Mucosa of descending colon (tissue), 3 donors: ENCODE measurements at regions not wholly inside any gene's neighbourhood (a gene's known extent, or its start where the extent isn't known, plus 50 kb on each side); places are given as distances from the start of the nearest gene placed in this dataset.

ENCODE experiments used
- ATAC-seq: fragments of 200-7000 bp; cut with Tn5 transposase; one replicate; pipeline ENCODE4 v1.9.1; 2020; ENCODE audit warnings: mild to moderate bottlenecking, moderate library complexity
- DNase-seq, 3 donors: peaks; one replicate each; pipeline ENCODE4 v3.0.0-alpha.2; 2020
- H3K36me3 ChIP-seq: fragments of 200-600 bp; one replicate; pipeline ENCODE4 v1.8.0; 2021; ENCODE audit warnings: low read depth, mild to moderate bottlenecking
- H3K4me1 ChIP-seq: fragments of 200-600 bp; one replicate; pipeline ENCODE4 v1.8.0; 2021; ENCODE audit warnings: low read depth, mild to moderate bottlenecking
- H3K4me3 ChIP-seq: fragments of 200-600 bp; one replicate; pipeline ENCODE4 v1.8.0; 2021; ENCODE audit warnings: mild to moderate bottlenecking
- H3K9me3 ChIP-seq: fragments of 200-600 bp; one replicate; pipeline ENCODE4 v1.8.0; 2021; ENCODE audit warnings: mild to moderate bottlenecking
- CTCF ChIP-seq: fragments of 200-600 bp; IDR thresholded peaks from one replicate; pipeline ENCODE4 v1.8.0; 2022; ENCODE audit warnings: antibody characterized with exemption, mild to moderate bottlenecking
- intact Hi-C, 2 donors: fragments of 100-400 bp; cut with DNase I in 1 of 2; cut with micrococcal nuclease in 1 of 2; formaldehyde crosslinking; loops; one replicate each; pipeline versions ENCODE4 v1.11.0 to v1.11.1; 2022; cut with DNase I, micrococcal nuclease
- donor health status: DM: no; HTN: no; CAD: no; lungs with moderate emphysema.
- donor health status: DM: no; HTN: no; CAD: no.
- donor health status: DM: no; HTN: yes; CAD: no.

DNA sequence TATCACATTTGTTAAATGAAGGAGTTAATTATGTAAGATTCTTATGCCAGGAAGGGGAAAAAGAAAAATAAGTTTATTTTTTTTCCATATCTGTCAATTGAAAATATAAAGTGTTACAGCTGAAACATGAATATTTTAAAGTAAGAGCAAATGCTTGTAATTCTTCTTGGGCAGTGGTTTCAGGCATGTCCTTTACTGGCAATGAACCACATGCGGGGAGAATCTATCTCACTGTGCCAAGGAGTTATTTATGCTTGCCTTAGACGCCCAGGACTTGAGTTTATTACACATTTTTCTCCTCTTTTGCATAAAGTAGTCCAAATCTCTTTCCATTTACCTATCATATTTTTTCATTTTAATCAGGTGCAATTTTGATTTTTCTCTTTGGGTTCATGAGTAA is 207.8 kb upstream of the NRIP1 start:
- H3K4me1 ChIP-seq: no peaks in the 10 kb centered on the region
- no peaks in the 10 kb centered on the region for H3K9me3 ChIP-seq
- DNase-seq: no peak
- no peak for ATAC-seq
- intact Hi-C loops: no loop called here
- H3K36me3 ChIP-seq: no peaks in the 10 kb centered on the region
- TF ChIP-seq CTCF: no peak
- no peak overlapping the region for H3K4me3 ChIP-seq

DNA sequence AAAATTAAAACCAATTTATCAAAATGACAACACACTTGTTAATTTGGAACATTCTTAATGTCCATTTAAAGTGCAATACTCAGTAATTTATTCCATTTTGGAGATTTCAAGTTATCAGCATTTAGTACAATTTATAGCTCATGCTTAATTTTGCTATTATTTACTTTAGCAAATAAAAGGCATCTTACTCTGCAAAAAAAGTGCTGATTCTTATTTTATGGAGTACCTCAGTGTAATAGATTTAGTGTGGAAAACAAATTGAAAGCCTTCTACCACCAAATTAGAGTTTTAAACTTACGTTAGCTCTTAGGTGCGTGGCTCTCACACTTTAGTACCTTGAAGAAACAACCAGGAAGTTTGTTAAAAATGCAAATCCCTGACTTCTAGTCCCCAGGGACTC is 208.4 kb upstream of the NRIP1 start:
- Histone ChIP-seq H3K36me3 (no peaks in the 10 kb centered on the region), H3K4me1 (no peaks in the 10 kb centered on the region), H3K9me3 (no peaks in the 10 kb centered on the region), H3K4me3 (no peak overlapping the region)
- no peak for ATAC-seq
- no peak for DNase-seq
- TF ChIP-seq CTCF: no peak
- intact Hi-C loops: no loop called here

- Histone ChIP-seq H3K4me3 (no peak overlapping the region), H3K4me1 (no peaks in the 10 kb centered on the region), H3K36me3 (no peaks in the 10 kb centered on the region), H3K9me3 (no peaks in the 10 kb centered on the region)
- no peak for TF ChIP-seq CTCF
- no peak for ATAC-seq
- intact Hi-C loops: no loop called here
- no peak for DNase-seq
Measured at GRCh38 chr21:15274701-15275485, 210.1 kb upstream of the NRIP1 start.

DNA sequence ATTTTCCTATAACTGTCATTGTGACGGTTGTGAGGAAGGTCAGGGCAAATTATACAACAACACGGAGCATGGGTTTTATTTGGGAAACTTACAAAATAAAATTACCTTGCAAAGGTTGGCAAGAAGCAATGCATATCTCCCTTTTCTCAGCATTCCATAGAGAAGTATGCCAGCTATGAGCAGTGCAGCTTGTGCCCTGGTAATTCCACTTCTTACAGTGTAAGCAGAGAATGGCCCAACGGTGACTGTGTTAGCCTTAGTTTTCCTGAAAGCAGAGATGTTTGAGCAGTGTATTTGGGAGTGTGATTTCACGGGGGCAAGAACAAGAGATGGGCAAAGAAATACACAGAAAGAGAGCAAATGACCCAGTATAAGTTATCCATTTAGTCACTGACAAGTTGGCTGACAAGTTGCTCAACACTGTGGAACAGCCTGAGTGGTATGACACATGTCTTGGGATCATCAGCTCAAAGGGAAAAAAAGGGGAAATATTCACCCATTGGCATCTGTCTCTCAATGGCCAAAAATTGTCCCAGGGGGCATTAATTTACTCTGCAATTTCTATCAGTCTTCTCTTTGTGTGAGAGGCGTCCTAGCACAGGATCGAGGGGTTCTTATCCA is 210.9 kb upstream of the NRIP1 start:
- DNase-seq: no peak
- intact Hi-C loops: no loop called here
- H3K36me3 ChIP-seq: no peaks in the 10 kb centered on the region
- TF ChIP-seq CTCF: no peak
- H3K4me1 ChIP-seq: no peaks in the 10 kb centered on the region
- H3K4me3 ChIP-seq: no peak overlapping the region
- no peaks in the 10 kb centered on the region for H3K9me3 ChIP-seq
- ATAC-seq: no peak

- intact Hi-C loops: no loop called here
- no peaks in the 10 kb centered on the region for H3K9me3 ChIP-seq
- H3K36me3 ChIP-seq: no peaks in the 10 kb centered on the region
- DNase-seq: no peak
- H3K4me3 ChIP-seq: no peak overlapping the region
- no peak for ATAC-seq
- no peak for TF ChIP-seq CTCF
- no peaks in the 10 kb centered on the region for H3K4me1 ChIP-seq
Measured at GRCh38 chr21:15276243-15276642, 211.4 kb upstream of the NRIP1 start.
